Heart right ventricle (tissue), 16 donors: ENCODE measurements at regions not wholly inside any gene's neighbourhood (a gene's known extent, or its start where the extent isn't known, plus 50 kb on each side); places are given as distances from the start of the nearest gene placed in this dataset.

Experiments used
- ATAC-seq, 8 donors: fragments of 200-7000 bp; cut with Tn5 transposase; one replicate each; pipeline ENCODE4 v1.9.1; 2020; ENCODE audit warnings: mild to moderate bottlenecking in 8 of 8, moderate library complexity in 8 of 8, moderate number of reproducible peaks in 1 of 8
- DNase-seq, 2 donors: peaks; one replicate each; pipeline ENCODE4 v3.0.0-alpha.2; 2020
- H3K27ac ChIP-seq, 10 donors: fragments of 200-600 bp; sonication (generic) in 2 of 10; one replicate each; pipeline versions ENCODE4 v1.5.0 to v1.8.0; 2020 to 2022; ENCODE audit warnings: mild to moderate bottlenecking in 3 of 10
- H3K27me3 ChIP-seq, 7 donors: fragments of 200-600 bp; one replicate each; pipeline ENCODE4 v1.8.0; 2021 to 2022; ENCODE audit warnings: mild to moderate bottlenecking in 2 of 7
- H3K36me3 ChIP-seq, 9 donors: fragments of 200-600 bp; sonication (generic) in 1 of 9; one replicate each; pipeline versions ENCODE4 v1.5.0 to v1.8.0; 2020 to 2022; ENCODE audit warnings: mild to moderate bottlenecking in 2 of 9
- H3K4me1 ChIP-seq, 9 donors: fragments of 200-600 bp; sonication (generic) in 1 of 9; one replicate each; pipeline versions ENCODE4 v1.5.0 to v1.8.0; 2020 to 2022; ENCODE audit warnings: mild to moderate bottlenecking in 4 of 9
- H3K4me3 ChIP-seq, 10 donors: fragments of 200-600 bp; sonication (generic) in 2 of 10; one replicate each; pipeline versions ENCODE4 v1.5.0 to v1.8.0; 2020 to 2022; ENCODE audit warnings: mild to moderate bottlenecking in 7 of 10, moderate library complexity in 2 of 10
- H3K9me3 ChIP-seq, 11 donors: fragments of 200-600 bp in 10 of 11; sonication (generic) in 2 of 11; one replicate each; pipeline versions ENCODE4 v1.5.0 to v1.8.0; 2013 to 2022; ENCODE audit warnings: mild to moderate bottlenecking in 2 of 11, control low read depth in 1 of 11, moderate library complexity in 1 of 11
- WGBS, 2 donors: extraction: QIAGEN DNeasy Blood & Tissue Kit; methylation state at CpG; one replicate each; pipeline ENCODE4 v1.1.7; 2013; ENCODE audit warnings: inconsistent platforms in 1 of 2; 5-methylcytosine and 5-hydroxymethylcytosine counted together
- intact Hi-C, 10 donors: fragments of 100-400 bp; cut with DNase I; formaldehyde crosslinking; loops; one replicate each; pipeline versions ENCODE4 v1.11.1 to v1.14.2; 2022
- TF ChIP-seq, protein P1 (sequence below), 9 donors: fragments of 200-600 bp; sonication (generic) in 2 of 9; IDR thresholded peaks; one replicate each; pipeline versions ENCODE4 v1.5.0 to v1.8.0; 2021 to 2022; ENCODE audit warnings: antibody characterized with exemption in 9 of 9, mild to moderate bottlenecking in 5 of 9, moderate library complexity in 1 of 9
- donor health status: Arrhythmogenic right ventricular cardiomyopathy.
- donor health status: ischemic (EF 13 %, LVEDD 7.1; RV severe dilation, severe dysfunction).
- donor health status: healthy with polysubstance abuse.
- donor health status: DM: no; HTN: yes; CAD: no.
- donor health status: DM: no; HTN: no; CAD: no.
- donor health status: ischemic (EF 25% LVEDD 6.9; RV normal size, moderate dysfunction).
- donor health status: ischemic (EF 25% LVEDD 5.7; RV mildly dilated, moderate dysfunction).
- donor health status: healthy.
- donor health status: DM: yes; HTN: yes; CAD: no.
- donor health status: Ischemic cardiomyopathy.
- donor health status: ischemic (EF 35%, LVEDD 5.7; RV mildly dilated, moderate dysfunction).
- donor health status: nonischemic (EF 11% LVEDD 7.7; RV severe dilation, severe dysfunction).
- donor health status: DM: yes; HTN: yes; CAD: no.
- donor health status: PGD.
- donor health status: ischemic (EF 29% LVEDD 5.4; RV normal size, mild dysfunction).
- donor health status: nonischemic (EF 23%, LVEDD 6.1; RV moderate dilation, normal function).

DNA sequence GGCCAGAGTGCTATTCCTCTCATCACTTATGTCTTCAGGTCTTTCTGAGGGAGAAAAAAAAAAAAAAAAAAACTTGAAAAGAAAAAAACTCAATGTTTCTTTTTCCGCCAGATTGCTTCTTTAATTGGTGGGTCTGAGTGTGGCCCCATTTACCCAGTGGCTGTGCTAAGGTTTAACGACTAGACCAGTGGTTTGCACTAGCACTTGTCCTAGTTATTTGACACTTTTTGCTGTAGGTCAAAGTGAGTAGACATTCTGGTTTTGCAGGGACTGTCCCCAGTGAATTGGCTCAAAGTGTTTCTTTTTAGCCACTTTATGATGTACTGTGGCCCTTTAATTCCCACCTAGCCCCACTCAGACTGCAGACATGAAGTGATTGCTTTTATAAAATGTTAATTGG is 273.3 kb downstream of the PTEN start:
- TF ChIP-seq, protein P1, sequence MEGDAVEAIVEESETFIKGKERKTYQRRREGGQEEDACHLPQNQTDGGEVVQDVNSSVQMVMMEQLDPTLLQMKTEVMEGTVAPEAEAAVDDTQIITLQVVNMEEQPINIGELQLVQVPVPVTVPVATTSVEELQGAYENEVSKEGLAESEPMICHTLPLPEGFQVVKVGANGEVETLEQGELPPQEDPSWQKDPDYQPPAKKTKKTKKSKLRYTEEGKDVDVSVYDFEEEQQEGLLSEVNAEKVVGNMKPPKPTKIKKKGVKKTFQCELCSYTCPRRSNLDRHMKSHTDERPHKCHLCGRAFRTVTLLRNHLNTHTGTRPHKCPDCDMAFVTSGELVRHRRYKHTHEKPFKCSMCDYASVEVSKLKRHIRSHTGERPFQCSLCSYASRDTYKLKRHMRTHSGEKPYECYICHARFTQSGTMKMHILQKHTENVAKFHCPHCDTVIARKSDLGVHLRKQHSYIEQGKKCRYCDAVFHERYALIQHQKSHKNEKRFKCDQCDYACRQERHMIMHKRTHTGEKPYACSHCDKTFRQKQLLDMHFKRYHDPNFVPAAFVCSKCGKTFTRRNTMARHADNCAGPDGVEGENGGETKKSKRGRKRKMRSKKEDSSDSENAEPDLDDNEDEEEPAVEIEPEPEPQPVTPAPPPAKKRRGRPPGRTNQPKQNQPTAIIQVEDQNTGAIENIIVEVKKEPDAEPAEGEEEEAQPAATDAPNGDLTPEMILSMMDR (IDR thresholded peaks at IDR 0.05): no peak
- intact Hi-C loops: no loop called here
- Histone ChIP-seq H3K27me3 (no peaks in the 10 kb centered on the region), H3K27ac (no peak overlapping the region), H3K9me3 (peaks cover 0 to 3% (median 0%) of the 10 kb centered on the region in 11 donors), H3K4me3 (no peak overlapping the region), H3K36me3 (no peaks in the 10 kb centered on the region), H3K4me1 (peaks cover 0 to 4% (median 0%) of the 10 kb centered on the region in 9 donors)
- WGBS, 2 donors: 84 to 85% methylated on average over 2 of the region's 2 CpGs
- ATAC-seq (no peak), DNase-seq (no peak)

DNA sequence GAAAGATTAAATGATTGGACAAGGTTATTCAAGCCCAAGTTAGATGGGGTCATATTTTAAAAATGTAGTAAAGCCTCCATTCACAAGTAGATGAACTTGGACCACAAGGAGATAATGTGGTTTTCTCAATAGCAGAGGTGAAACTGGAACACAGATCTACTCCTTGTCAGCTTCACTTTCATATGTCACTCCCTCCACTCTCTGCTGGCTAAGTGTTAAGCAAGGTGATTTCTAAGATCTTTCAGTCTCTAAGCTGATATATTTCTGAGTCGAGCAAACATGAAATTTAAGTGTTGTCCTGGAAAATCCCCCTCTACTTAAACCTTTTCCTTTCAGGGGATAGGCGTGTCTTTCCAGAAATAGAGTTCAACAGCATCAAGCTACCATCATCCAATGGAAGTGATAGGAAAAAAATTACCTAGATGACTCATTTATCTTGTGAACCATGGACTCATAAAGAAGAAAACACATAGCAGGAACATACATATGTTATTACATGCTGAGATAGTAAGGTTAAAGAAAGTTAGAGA is 275.0 kb downstream of the PTEN start:
- H3K36me3 ChIP-seq: no peaks in the 10 kb centered on the region
- intact Hi-C loops: no loop called here
- H3K9me3 ChIP-seq: peaks cover 0 to 11% (median 0%) of the 10 kb centered on the region in 11 donors
- H3K27me3 ChIP-seq: no peaks in the 10 kb centered on the region
- H3K4me3 ChIP-seq: no peak overlapping the region
- H3K27ac ChIP-seq: no peak overlapping the region
- no peak for ATAC-seq
- TF ChIP-seq, protein P1 (IDR thresholded peaks at IDR 0.05): no peak
- 83 to 84% methylated on average over 2 of the region's 2 CpGs for WGBS, 2 donors
- H3K4me1 ChIP-seq: no peaks in the 10 kb centered on the region
- DNase-seq: no peak

GRCh38 chr10:88147000-88147798 is 283.8 kb downstream of the PTEN start:
- TF ChIP-seq, protein P1 (IDR thresholded peaks at IDR 0.05): no peak
- Histone ChIP-seq H3K4me3 (no peak overlapping the region), H3K36me3 (no peaks in the 10 kb centered on the region), H3K27me3 (no peaks in the 10 kb centered on the region), H3K27ac (peak overlapping the region; percentile 36 to 70 (median 50)), H3K4me1 (peaks cover 0 to 11% (median 0%) of the 10 kb centered on the region in 9 donors), H3K9me3 (peaks cover 0 to 4% (median 0%) of the 10 kb centered on the region in 11 donors)
- peak in 1 of 2 donors; percentile 65 for DNase-seq
- peak; percentile 80 to 94 (median 87) for ATAC-seq
- intact Hi-C loops: loop anchor here in 4 of 10 donors (2.0 to 10.0 kb wide), 7 partner anchors 80 to 398 kb away; no protein-coding TSS in a partner anchor
- WGBS, 2 donors: 72 to 75% methylated on average over 5 of the region's 5 CpGs

GRCh38 chr10:88149906-88150305 is 286.5 kb downstream of the PTEN start:
- TF ChIP-seq, protein P1 (IDR thresholded peaks at IDR 0.05): no peak
- DNase-seq: no peak
- intact Hi-C loops: loop anchor here in 4 of 10 donors (5.0 to 10.0 kb wide), 5 partner anchors 77 to 395 kb away; no protein-coding TSS in a partner anchor
- Histone ChIP-seq H3K27ac (peak overlapping the region in 1 of 10 donors; percentile 13), H3K27me3 (no peaks in the 10 kb centered on the region), H3K4me3 (no peak overlapping the region), H3K9me3 (no peaks in the 10 kb centered on the region), H3K36me3 (no peaks in the 10 kb centered on the region), H3K4me1 (peaks cover 0 to 19% (median 5%) of the 10 kb centered on the region in 9 donors)
- ATAC-seq: no peak
- WGBS, 2 donors: 53 to 86% methylated on average over 1 of the region's 1 CpG
